ENCODE measurements at regions not wholly inside any gene's neighbourhood (a gene's known extent, or its start where the extent isn't known, plus 50 kb on each side); places are given as distances from the start of the nearest gene placed in this dataset.
"Not testable (repeated sequence)": the region's sequence is repeated elsewhere in the genome, so short reads cannot be mapped to it uniquely, and the experiment has no call there.

DNA sequence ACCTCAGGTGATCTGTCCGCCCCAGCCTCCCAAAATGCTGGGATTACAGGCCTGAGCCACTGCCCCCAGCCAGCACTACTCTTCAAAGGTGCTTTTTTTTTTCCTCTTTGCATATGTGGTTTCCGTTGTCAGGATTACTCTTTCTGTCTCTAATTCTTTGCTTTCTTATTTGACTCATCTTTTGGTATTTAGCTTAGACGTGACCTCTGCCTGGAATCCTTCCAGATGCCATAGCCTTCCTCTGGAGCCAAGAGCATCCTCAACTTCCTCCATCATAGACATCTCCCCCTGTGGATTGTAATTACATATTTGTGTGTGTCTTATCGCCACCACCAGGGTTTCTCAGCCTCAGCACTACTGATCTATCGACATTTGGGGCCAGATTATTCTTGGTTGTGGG lies 84.4 kb upstream of the XYLT1 start:
- DNase-seq (ENCODE audit: low spot score): peak; percentile 51
- ChIA-PET CTCF (no interaction called here), POLR2A (ENCODE audit: low non-redundant PET) (no interaction called here)
- no peak overlapping the region for H3K27ac ChIP-seq
- TF ChIP-seq, protein P1, sequence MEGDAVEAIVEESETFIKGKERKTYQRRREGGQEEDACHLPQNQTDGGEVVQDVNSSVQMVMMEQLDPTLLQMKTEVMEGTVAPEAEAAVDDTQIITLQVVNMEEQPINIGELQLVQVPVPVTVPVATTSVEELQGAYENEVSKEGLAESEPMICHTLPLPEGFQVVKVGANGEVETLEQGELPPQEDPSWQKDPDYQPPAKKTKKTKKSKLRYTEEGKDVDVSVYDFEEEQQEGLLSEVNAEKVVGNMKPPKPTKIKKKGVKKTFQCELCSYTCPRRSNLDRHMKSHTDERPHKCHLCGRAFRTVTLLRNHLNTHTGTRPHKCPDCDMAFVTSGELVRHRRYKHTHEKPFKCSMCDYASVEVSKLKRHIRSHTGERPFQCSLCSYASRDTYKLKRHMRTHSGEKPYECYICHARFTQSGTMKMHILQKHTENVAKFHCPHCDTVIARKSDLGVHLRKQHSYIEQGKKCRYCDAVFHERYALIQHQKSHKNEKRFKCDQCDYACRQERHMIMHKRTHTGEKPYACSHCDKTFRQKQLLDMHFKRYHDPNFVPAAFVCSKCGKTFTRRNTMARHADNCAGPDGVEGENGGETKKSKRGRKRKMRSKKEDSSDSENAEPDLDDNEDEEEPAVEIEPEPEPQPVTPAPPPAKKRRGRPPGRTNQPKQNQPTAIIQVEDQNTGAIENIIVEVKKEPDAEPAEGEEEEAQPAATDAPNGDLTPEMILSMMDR (conservative IDR thresholded peaks at IDR 0.05; ENCODE audit: low read depth): no peak

DNA sequence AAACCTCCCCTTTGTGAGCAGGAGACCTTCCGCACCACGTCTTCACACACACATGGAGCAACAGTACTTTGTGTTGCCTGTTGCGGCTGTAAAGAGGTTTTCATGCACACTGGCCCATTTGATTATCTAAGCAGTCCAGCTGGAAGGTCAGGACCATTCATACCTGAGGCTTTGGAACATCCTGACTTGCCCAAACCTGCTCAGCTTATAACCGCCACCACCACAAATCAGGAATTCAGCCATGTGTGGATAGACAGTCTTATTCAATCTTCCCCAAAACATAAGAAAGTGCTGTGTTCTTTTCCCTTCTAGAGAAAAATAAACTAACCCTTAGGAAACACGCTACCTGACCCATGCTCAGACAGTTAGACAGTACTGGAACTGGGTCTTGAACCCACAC lies 81.6 kb upstream of the XYLT1 start:
- H3K27ac ChIP-seq: peak overlapping the region; percentile 51
- ChIA-PET CTCF (interaction anchor here (0.7 kb wide), 1 partner anchor 27 kb away, joined by 3 read pairs; no protein-coding TSS in a partner anchor), POLR2A (ENCODE audit: low non-redundant PET) (no interaction called here)
- TF ChIP-seq, protein P1 (conservative IDR thresholded peaks at IDR 0.05; ENCODE audit: low read depth): no peak
- DNase-seq (ENCODE audit: low spot score): peak; percentile 71

GRCh38 chr16:17551682-17552081 lies 80.9 kb upstream of the XYLT1 start:
- H3K27ac ChIP-seq: peak overlapping the region; percentile 51
- CTCF ChIA-PET: interaction anchor here (0.7 kb wide), 1 partner anchor 27 kb away, joined by 3 read pairs; no protein-coding TSS in a partner anchor
- DNase-seq (ENCODE audit: low spot score): peak; percentile 79
- POLR2A ChIA-PET (ENCODE audit: low non-redundant PET): not testable (repeated sequence)

DNA sequence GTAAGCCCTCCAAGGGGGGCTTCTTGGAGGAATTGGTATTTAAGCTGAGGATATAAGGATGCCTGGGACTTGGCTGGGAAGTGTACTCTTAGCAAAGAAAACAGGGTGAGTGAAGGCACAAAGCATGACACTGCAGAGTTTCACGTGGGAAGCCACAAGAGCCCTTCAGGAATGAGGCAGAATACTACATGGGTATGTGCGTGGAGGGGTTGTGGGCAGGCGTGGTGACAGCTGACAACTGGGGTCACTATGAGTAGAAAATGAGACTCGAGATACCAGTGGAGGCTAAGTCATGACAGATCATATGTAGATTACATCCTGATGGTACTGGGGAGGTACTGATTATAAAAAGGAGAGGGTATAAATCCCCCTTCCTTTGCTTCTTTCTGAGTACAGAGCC lies 78.1 kb upstream of the XYLT1 start:
- no peak for DNase-seq (ENCODE audit: low spot score)
- TF ChIP-seq, protein P1 (conservative IDR thresholded peaks at IDR 0.05; ENCODE audit: low read depth): no peak
- CTCF ChIA-PET: no interaction called here
- no peak overlapping the region for H3K27ac ChIP-seq
- POLR2A ChIA-PET (ENCODE audit: low non-redundant PET): no interaction called here

DNA sequence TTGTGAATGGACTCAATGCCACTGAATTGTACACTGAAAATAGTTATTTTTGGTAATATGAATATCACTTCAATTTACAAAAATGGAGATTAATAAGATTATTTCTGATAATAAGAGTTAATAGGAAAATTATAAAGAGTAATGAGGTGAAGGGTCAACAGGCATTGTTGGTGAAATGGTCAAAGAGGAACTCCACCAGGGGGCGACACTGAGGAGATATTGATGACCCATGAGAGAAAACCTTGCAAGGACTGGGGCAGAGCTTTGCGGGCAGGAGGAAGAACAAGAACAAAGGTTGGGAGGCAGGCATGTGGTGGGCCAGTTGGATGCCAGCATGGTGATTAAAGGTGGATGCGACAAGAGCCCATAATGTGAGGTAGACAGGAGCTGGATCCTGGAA lies 74.0 kb upstream of the XYLT1 start:
- DNase-seq (ENCODE audit: low spot score): no peak
- TF ChIP-seq, protein P1 (conservative IDR thresholded peaks at IDR 0.05; ENCODE audit: low read depth): no peak
- POLR2A ChIA-PET (ENCODE audit: low non-redundant PET): no interaction called here
- H3K27ac ChIP-seq: no peak overlapping the region
- CTCF ChIA-PET: interaction anchor here (0.7 kb wide), 1 partner anchor 963 kb away, joined by 5 read pairs; no protein-coding TSS in a partner anchor

DNA sequence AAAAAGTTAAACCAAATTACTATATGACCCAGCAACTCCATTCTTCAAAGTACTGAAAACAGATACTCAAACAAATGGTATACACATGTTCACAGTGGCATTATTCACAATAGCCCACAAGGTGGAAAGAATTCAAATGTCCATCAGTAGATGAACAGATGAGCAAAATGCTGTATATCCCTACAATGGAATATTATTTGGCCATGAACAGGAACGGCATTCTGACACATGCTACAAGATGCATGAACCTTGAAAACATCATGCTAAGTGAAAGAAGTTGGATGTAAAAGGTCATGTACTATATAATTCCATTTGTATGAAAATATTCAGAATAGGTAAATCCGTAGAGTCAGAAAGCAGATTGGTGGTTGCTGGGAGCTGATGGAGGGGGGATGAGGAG lies 73.5 kb upstream of the XYLT1 start:
- DNase-seq (ENCODE audit: low spot score): no peak
- ChIA-PET POLR2A (ENCODE audit: low non-redundant PET) (no interaction called here), CTCF (no interaction called here)
- TF ChIP-seq, protein P1 (conservative IDR thresholded peaks at IDR 0.05; ENCODE audit: low read depth): no peak
- no peak overlapping the region for H3K27ac ChIP-seq

DNA sequence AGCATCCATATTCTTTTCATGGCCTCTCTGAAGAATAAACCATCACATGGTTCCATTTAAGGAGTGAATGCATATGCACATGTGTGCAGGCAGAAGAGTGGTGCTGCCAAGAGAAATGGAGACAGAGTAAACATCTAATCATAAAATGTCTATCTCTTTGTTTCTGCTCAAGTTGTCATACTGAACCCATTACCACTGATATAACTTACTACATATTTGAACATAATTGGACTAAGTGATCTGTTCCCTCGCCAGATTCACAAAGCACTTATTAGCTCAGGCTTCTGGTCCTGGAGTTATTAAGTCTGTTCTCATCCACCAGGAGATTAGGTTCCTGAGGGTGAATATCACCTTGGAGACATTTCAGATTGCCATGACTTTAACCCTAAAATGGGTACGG lies 72.3 kb upstream of the XYLT1 start:
- no peak for DNase-seq (ENCODE audit: low spot score)
- CTCF ChIA-PET: no interaction called here
- TF ChIP-seq, protein P1 (conservative IDR thresholded peaks at IDR 0.05; ENCODE audit: low read depth): no peak
- H3K27ac ChIP-seq: no peak overlapping the region
- POLR2A ChIA-PET (ENCODE audit: low non-redundant PET): no interaction called here

Data from RWPE1 (cell line).